ENCODE measurements at regions not wholly inside any gene's neighbourhood (a gene's known extent, or its start where the extent isn't known, plus 50 kb on each side); places are given as distances from the start of the nearest gene placed in this dataset.

DNA sequence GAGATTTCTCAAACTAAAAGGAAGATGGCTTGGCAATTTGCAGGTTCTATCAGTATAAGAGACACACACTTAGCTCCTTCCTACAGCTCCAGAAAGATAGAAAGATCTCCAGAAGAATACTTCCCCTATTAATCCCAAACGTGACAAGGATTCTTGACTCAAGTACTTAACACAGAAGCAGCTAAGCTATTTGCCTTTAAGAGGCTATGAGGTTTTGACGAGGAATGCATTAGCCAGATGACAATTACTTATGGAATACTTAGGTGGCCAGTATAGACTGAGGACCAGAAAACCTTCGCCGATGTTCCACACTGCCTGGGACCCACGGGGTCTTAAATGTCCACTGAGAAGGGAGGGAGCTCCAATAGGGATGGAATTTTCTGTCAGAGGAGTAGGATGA is 340.5 kb upstream of the KIF2A start:
- Histone ChIP-seq H3K79me2 (ENCODE audit: control insufficient read depth, insufficient read depth, low read length) (no peaks in the 10 kb centered on the region), H3K27ac (ENCODE audit: insufficient read depth, low read depth, low read length) (no peak overlapping the region), H3K36me3 (ENCODE audit: control insufficient read depth in 2 of 2, extremely low read depth in 1 of 2, insufficient read depth in 2 of 2, low read length in 2 of 2) (no peaks in the 10 kb centered on the region), H3K4me1 (ENCODE audit: control insufficient read depth, extremely low read depth, insufficient read depth, low read length) (no peaks in the 10 kb centered on the region), H3K27me3 (ENCODE audit: control insufficient read depth in 2 of 2, insufficient read depth in 2 of 2, low read length in 2 of 2) (peaks cover 3 to 6% of the 10 kb centered on the region in 2 experiments), H3K4me2 (ENCODE audit: insufficient read depth, low read length) (no peak overlapping the region), H3K9ac (replicated peaks; ENCODE audit: extremely low read depth, insufficient read depth, low read length) (no peak overlapping the region), H4K20me1 (replicated peaks; ENCODE audit: control insufficient read depth, extremely low read depth, insufficient read depth, low read length) (no peaks in the 10 kb centered on the region), H2AFZ (ENCODE audit: low read depth, low read length) (no peak overlapping the region), H3K4me3 (replicated peaks in 1 of 3; ENCODE audit: insufficient read depth in 1 of 3, low read depth in 1 of 3, low read length in 3 of 3) (no peak overlapping the region), H3K9me1 (replicated peaks; ENCODE audit: control insufficient read depth, extremely low read depth, insufficient read depth, low read length) (no peaks in the 10 kb centered on the region), H3K9me3 (replicated peaks; ENCODE audit: control insufficient read depth, insufficient read depth, low read length) (no peaks in the 10 kb centered on the region)
- CTCF ChIA-PET: interaction anchor here (1.7 kb wide), 1 partner anchor 15 kb away, joined by 4 read pairs; no protein-coding TSS in a partner anchor
- BruUV-seq (replicated peaks): no TSS peak
- DNase-seq (ENCODE audit: low read depth, low spot score) (no peak), FAIRE-seq (no peak)
- TF ChIP-seq, protein P1, sequence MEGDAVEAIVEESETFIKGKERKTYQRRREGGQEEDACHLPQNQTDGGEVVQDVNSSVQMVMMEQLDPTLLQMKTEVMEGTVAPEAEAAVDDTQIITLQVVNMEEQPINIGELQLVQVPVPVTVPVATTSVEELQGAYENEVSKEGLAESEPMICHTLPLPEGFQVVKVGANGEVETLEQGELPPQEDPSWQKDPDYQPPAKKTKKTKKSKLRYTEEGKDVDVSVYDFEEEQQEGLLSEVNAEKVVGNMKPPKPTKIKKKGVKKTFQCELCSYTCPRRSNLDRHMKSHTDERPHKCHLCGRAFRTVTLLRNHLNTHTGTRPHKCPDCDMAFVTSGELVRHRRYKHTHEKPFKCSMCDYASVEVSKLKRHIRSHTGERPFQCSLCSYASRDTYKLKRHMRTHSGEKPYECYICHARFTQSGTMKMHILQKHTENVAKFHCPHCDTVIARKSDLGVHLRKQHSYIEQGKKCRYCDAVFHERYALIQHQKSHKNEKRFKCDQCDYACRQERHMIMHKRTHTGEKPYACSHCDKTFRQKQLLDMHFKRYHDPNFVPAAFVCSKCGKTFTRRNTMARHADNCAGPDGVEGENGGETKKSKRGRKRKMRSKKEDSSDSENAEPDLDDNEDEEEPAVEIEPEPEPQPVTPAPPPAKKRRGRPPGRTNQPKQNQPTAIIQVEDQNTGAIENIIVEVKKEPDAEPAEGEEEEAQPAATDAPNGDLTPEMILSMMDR (IDR thresholded peaks at IDR 0.05; ENCODE audit: extremely low read depth in 1 of 2, insufficient read depth in 1 of 2, low read depth in 1 of 2, low read length in 2 of 2): no peak
- no peak for TF ChIP-seq GATA2 (IDR thresholded peaks at IDR 0.05; ENCODE audit: insufficient read depth, insufficient read length, low read depth, low read length)
- POLR2A ChIA-PET: no interaction called here
- dilution Hi-C loops (cut with MboI; ENCODE audit: extremely low pct_ligation_motif_present, low sequenced_read_pairs) (no loop called here), intact Hi-C loops (cut with micrococcal nuclease) (no loop called here)

DNA sequence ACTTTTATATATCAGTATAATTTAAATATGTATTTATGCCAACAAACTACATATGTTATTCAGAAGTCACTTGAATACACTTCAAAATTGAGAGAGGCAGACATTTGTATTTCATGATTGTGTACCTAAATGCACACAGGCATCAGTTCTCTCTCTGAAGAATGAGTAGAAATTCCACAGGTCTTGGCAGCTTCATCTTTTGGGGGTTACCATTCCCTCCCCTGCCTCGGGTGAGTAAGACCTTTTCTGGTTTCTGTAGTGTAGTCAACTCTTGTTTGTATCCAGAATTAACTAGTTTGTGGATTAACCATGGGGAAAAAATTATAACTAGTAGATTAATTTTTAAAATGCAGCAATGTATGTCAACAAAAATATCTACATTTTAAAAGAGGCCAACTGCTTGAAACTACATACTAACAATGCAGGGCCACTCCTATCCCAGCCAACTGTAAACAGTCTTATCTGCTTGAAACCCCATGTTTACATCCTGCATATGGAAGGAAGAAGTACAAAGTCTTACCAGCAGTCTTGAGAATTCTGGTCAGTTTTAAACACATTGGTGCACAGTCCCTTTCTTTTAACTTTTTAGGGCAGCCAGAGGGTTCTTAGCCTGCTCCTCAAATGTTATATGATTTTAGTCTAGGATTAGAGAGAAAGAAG is 339.6 kb upstream of the KIF2A start:
- ChIA-PET CTCF (interaction anchor here (1.7 kb wide), 1 partner anchor 16 kb away, joined by 4 read pairs; no protein-coding TSS in a partner anchor), POLR2A (no interaction called here)
- H3K27me3 ChIP-seq (ENCODE audit: control insufficient read depth in 2 of 2, insufficient read depth in 2 of 2, low read length in 2 of 2): peaks cover 3 to 6% of the 10 kb centered on the region in 2 experiments
- DNase-seq (ENCODE audit: low read depth, low spot score): no peak
- dilution Hi-C loops (cut with MboI; ENCODE audit: extremely low pct_ligation_motif_present, low sequenced_read_pairs) (no loop called here), intact Hi-C loops (cut with micrococcal nuclease) (no loop called here)
- H3K9me1 ChIP-seq (replicated peaks; ENCODE audit: control insufficient read depth, extremely low read depth, insufficient read depth, low read length): no peaks in the 10 kb centered on the region
- H3K36me3 ChIP-seq (ENCODE audit: control insufficient read depth in 2 of 2, extremely low read depth in 1 of 2, insufficient read depth in 2 of 2, low read length in 2 of 2): no peaks in the 10 kb centered on the region
- H3K79me2 ChIP-seq (ENCODE audit: control insufficient read depth, insufficient read depth, low read length): no peaks in the 10 kb centered on the region
- no peaks in the 10 kb centered on the region for H4K20me1 ChIP-seq (replicated peaks; ENCODE audit: control insufficient read depth, extremely low read depth, insufficient read depth, low read length)
- BruUV-seq (replicated peaks): no TSS peak
- H2AFZ ChIP-seq (ENCODE audit: low read depth, low read length): no peak overlapping the region
- H3K4me2 ChIP-seq (ENCODE audit: insufficient read depth, low read length): no peak overlapping the region
- H3K9ac ChIP-seq (replicated peaks; ENCODE audit: extremely low read depth, insufficient read depth, low read length): no peak overlapping the region
- H3K9me3 ChIP-seq (replicated peaks; ENCODE audit: control insufficient read depth, insufficient read depth, low read length): no peaks in the 10 kb centered on the region
- H3K27ac ChIP-seq (ENCODE audit: insufficient read depth, low read depth, low read length): no peak overlapping the region
- H3K4me1 ChIP-seq (ENCODE audit: control insufficient read depth, extremely low read depth, insufficient read depth, low read length): no peaks in the 10 kb centered on the region
- no peak for FAIRE-seq
- no peak overlapping the region for H3K4me3 ChIP-seq (replicated peaks in 1 of 3; ENCODE audit: insufficient read depth in 1 of 3, low read depth in 1 of 3, low read length in 3 of 3)
- TF ChIP-seq, protein P1 (IDR thresholded peaks at IDR 0.05; ENCODE audit: extremely low read depth in 1 of 2, insufficient read depth in 1 of 2, low read depth in 1 of 2, low read length in 2 of 2): no peak
